HL-60 (cell line): ENCODE measurements at regions not wholly inside any gene's neighbourhood (a gene's known extent, or its start where the extent isn't known, plus 50 kb on each side); places are given as distances from the start of the nearest gene placed in this dataset.

Experiments
- DNase-seq, 2 experiments: peaks; one replicate each; pipeline ENCODE4 v3.0.0-alpha.2; 2010 to 2020; ENCODE audit warnings: low read depth in 1 of 2, low spot score in 1 of 2
- H3K27ac ChIP-seq: fragments of 250-450 bp; sonication (Bioruptor Pico); replicated peaks from 2 replicates; pipeline ENCODE4 v1.5.1; 2020; ENCODE audit warnings: mild to moderate bottlenecking, moderate library complexity
- H3K27me3 ChIP-seq: fragments of 250-450 bp; sonication (Bioruptor Pico); 2 replicates; pipeline ENCODE4 v1.5.1; 2021; ENCODE audit warnings: mild to moderate bottlenecking, moderate library complexity; ENCODE audit not compliant: insufficient read depth, poor library complexity, severe bottlenecking
- H3K4me3 ChIP-seq: replicated peaks from 2 replicates; pipeline ENCODE4 v1.5.1; 2011; ENCODE audit warnings: mild to moderate bottlenecking, control low read depth, low read length; ENCODE audit not compliant: insufficient read depth
- CTCF ChIP-seq: IDR thresholded peaks from one replicate; pipeline ENCODE4 v1.5.1; 2011; ENCODE audit warnings: low read length, control low read depth, inconsistent platforms; ENCODE audit not compliant: insufficient read depth
- GABPA ChIP-seq: IDR thresholded peaks from 2 replicates; pipeline ENCODE4 v1.6.1; 2012; ENCODE audit warnings: low read depth
- POLR2AphosphoS5 ChIP-seq: IDR thresholded peaks from 2 replicates; pipeline ENCODE4 v1.6.1; 2012; ENCODE audit warnings: low read depth
- REST ChIP-seq: IDR thresholded peaks from 2 replicates; pipeline ENCODE4 v1.6.1; 2012; ENCODE audit warnings: low read depth; ENCODE audit not compliant: insufficient replicate concordance
- SPI1 ChIP-seq: IDR thresholded peaks from 2 replicates; pipeline ENCODE4 v1.6.1; 2012; ENCODE audit warnings: low read depth, mild to moderate bottlenecking, borderline replicate concordance

- no peak overlapping the region for H3K4me3 ChIP-seq
- H3K27me3 ChIP-seq, result no peaks in the 10 kb centered on the region
- H3K27ac ChIP-seq, result no peak overlapping the region
- no peak for DNase-seq
- TF ChIP-seq GABPA, result no peak
- no peak for TF ChIP-seq CTCF
- no peak for TF ChIP-seq POLR2AphosphoS5
- TF ChIP-seq SPI1, result no peak
Measured at GRCh38 chr1:221937155-221937953, 195.5 kb upstream of the DUSP10 start.

GRCh38 chr1:221933814-221934213 is 191.9 kb upstream of the DUSP10 start:
- no peak for TF ChIP-seq POLR2AphosphoS5
- TF ChIP-seq GABPA, result no peak
- no peak for TF ChIP-seq REST
- no peak for TF ChIP-seq CTCF
- no peak for TF ChIP-seq SPI1
- H3K27me3 ChIP-seq, result no peaks in the 10 kb centered on the region
- no peak overlapping the region for H3K27ac ChIP-seq
- DNase-seq, result no peak
- no peak overlapping the region for H3K4me3 ChIP-seq

GRCh38 chr1:221926441-221926840 is 184.6 kb upstream of the DUSP10 start:
- no peak overlapping the region for H3K4me3 ChIP-seq
- no peak for DNase-seq
- TF ChIP-seq REST (no peak), POLR2AphosphoS5 (no peak)
- no peak overlapping the region for H3K27ac ChIP-seq
- no peaks in the 10 kb centered on the region for H3K27me3 ChIP-seq

- no peak for DNase-seq
- TF ChIP-seq GABPA (no peak), SPI1 (no peak), REST (no peak), CTCF (no peak), POLR2AphosphoS5 (no peak)
Measured at GRCh38 chr1:221925947-221926346, 184.1 kb upstream of the DUSP10 start.

More at GRCh38 chr1:221925947-221926346, 184.1 kb upstream of the DUSP10 start:
- Histone ChIP-seq H3K27ac (no peak overlapping the region), H3K27me3 (no peaks in the 10 kb centered on the region), H3K4me3 (no peak overlapping the region)
